Neural progenitor cell (in vitro differentiated cells): ENCODE measurements at regions not wholly inside any gene's neighbourhood (a gene's known extent, or its start where the extent isn't known, plus 50 kb on each side); places are given as distances from the start of the nearest gene placed in this dataset.
"Not testable (repeated sequence)": the region's sequence is repeated elsewhere in the genome, so short reads cannot be mapped to it uniquely, and the experiment has no call there.

Experiments used
- DNase-seq: peaks from one replicate; pipeline ENCODE4 v3.0.0-alpha.2; 2016; ENCODE audit warnings: low spot score
- H2AFZ ChIP-seq: fragments of 200-600 bp; sonication (generic); replicated peaks from 2 replicates; pipeline ENCODE4 v1.6.1; 2016; ENCODE audit warnings: antibody characterized with exemption
- H3F3A ChIP-seq: fragments of 200-600 bp; sonication (generic); 2 replicates; pipeline ENCODE4 v1.6.1; 2016; ENCODE audit warnings: antibody characterized with exemption, low read depth
- H3K27ac ChIP-seq: fragments of 200-600 bp; sonication (generic); 2 replicates; pipeline ENCODE4 v1.5.1; 2016; ENCODE audit warnings: mild to moderate bottlenecking
- H3K27me3 ChIP-seq: fragments of 200-600 bp; sonication (generic); 2 replicates; pipeline ENCODE4 v1.6.1; 2016; ENCODE audit warnings: mild to moderate bottlenecking, moderate library complexity
- H3K36me3 ChIP-seq: fragments of 200-600 bp; sonication (generic); 2 replicates; pipeline ENCODE4 v1.5.1; 2016
- H3K4me1 ChIP-seq: fragments of 200-600 bp; sonication (generic); 2 replicates; pipeline ENCODE4 v1.6.1; 2016; ENCODE audit warnings: mixed run types
- H3K4me2 ChIP-seq: fragments of 200-600 bp; sonication (generic); 2 replicates; pipeline ENCODE4 v1.6.1; 2016
- H3K4me3 ChIP-seq: fragments of 200-600 bp; sonication (generic); 2 replicates; pipeline ENCODE4 v1.5.1; 2016
- H3K79me2 ChIP-seq: fragments of 200-600 bp; sonication (generic); 2 replicates; pipeline ENCODE4 v1.6.1; 2016; ENCODE audit warnings: low read depth
- H3K9ac ChIP-seq: fragments of 200-600 bp; sonication (generic); 2 replicates; pipeline ENCODE4 v1.6.1; 2016
- H3K9me3 ChIP-seq: fragments of 200-600 bp; sonication (generic); 2 replicates; pipeline ENCODE4 v1.5.1; 2016; ENCODE audit warnings: low read depth
- H4K20me1 ChIP-seq: fragments of 200-600 bp; sonication (generic); 2 replicates; pipeline ENCODE4 v1.6.1; 2016; ENCODE audit warnings: low read depth
- H3K27ac Mint-ChIP-seq: 3 replicates; pipeline ENCODE4 v1.8.0; 2021; ENCODE audit warnings: mixed read lengths
- H3K27me3 Mint-ChIP-seq: 2 replicates; pipeline ENCODE4 v1.8.0; 2022; ENCODE audit warnings: low read depth, mild to moderate bottlenecking, inconsistent platforms, moderate library complexity, mixed read lengths; ENCODE audit not compliant: insufficient read depth
- H3K36me3 Mint-ChIP-seq: 3 replicates; pipeline ENCODE4 v1.8.0; 2021; ENCODE audit warnings: mixed read lengths
- H3K4me1 Mint-ChIP-seq: 3 replicates; pipeline ENCODE4 v1.8.0; 2021; ENCODE audit warnings: mixed read lengths
- H3K4me3 Mint-ChIP-seq: 3 replicates; pipeline ENCODE4 v1.8.0; 2021; ENCODE audit warnings: mild to moderate bottlenecking, moderate library complexity, mixed read lengths
- H3K9me3 Mint-ChIP-seq: 3 replicates; pipeline ENCODE4 v1.8.0; 2020; ENCODE audit warnings: mixed read lengths
- CTCF ChIP-seq: fragments of 200-600 bp; sonication (generic); IDR thresholded peaks from 2 replicates; pipeline ENCODE4 v1.5.1; 2017; ENCODE audit warnings: antibody characterized with exemption, mild to moderate bottlenecking
- EZH2 ChIP-seq: fragments of 200-600 bp; sonication (generic); IDR thresholded peaks from 2 replicates; pipeline ENCODE4 v1.6.1; 2017; ENCODE audit warnings: antibody characterized with exemption, mild to moderate bottlenecking, moderate library complexity
- EZH2phosphoT487 ChIP-seq: fragments of 200-600 bp; sonication (generic); IDR thresholded peaks from 2 replicates; pipeline ENCODE4 v1.6.1; 2017; ENCODE audit warnings: antibody characterized with exemption

GRCh38 chr2:84131278-84131830 lies 327.7 kb downstream of the SUCLG1 start:
- Histone ChIP-seq H3K9ac (no peak overlapping the region), H3K4me2 (no peak overlapping the region), H3K9me3 (no peaks in the 10 kb centered on the region), H3K4me1 (no peaks in the 10 kb centered on the region), H3F3A (no peaks in the 10 kb centered on the region), H3K36me3 (no peaks in the 10 kb centered on the region), H3K27me3 (no peaks in the 10 kb centered on the region), H2AFZ (no peak overlapping the region), H3K79me2 (no peaks in the 10 kb centered on the region), H3K4me3 (no peak overlapping the region), H3K27ac (no peak overlapping the region), H4K20me1 (no peaks in the 10 kb centered on the region)
- no peak overlapping the region for H3K4me3 Mint-ChIP-seq
- no peaks in the 10 kb centered on the region for H3K4me1 Mint-ChIP-seq
- no peak for TF ChIP-seq CTCF
- no peak for TF ChIP-seq EZH2phosphoT487
- no peak for TF ChIP-seq EZH2
- H3K9me3 Mint-ChIP-seq, result no peaks in the 10 kb centered on the region
- peaks cover 2% of the 10 kb centered on the region for H3K27me3 Mint-ChIP-seq
- no peak for DNase-seq
- no peak overlapping the region for H3K27ac Mint-ChIP-seq
- H3K36me3 Mint-ChIP-seq, result no peaks in the 10 kb centered on the region

GRCh38 chr2:84129018-84129417 lies 330.1 kb downstream of the SUCLG1 start:
- Mint-ChIP-seq H3K4me3 (no peak overlapping the region), H3K27me3 (peaks cover 2% of the 10 kb centered on the region), H3K4me1 (no peaks in the 10 kb centered on the region), H3K9me3 (no peaks in the 10 kb centered on the region), H3K36me3 (no peaks in the 10 kb centered on the region), H3K27ac (no peak overlapping the region)
- Histone ChIP-seq H3K9ac (no peak overlapping the region), H2AFZ (no peak overlapping the region), H3K79me2 (no peaks in the 10 kb centered on the region), H3K27ac (no peak overlapping the region), H3K4me1 (no peaks in the 10 kb centered on the region), H3K4me2 (no peak overlapping the region), H3K4me3 (no peak overlapping the region), H3K36me3 (no peaks in the 10 kb centered on the region), H3F3A (no peaks in the 10 kb centered on the region), H3K9me3 (no peaks in the 10 kb centered on the region), H3K27me3 (no peaks in the 10 kb centered on the region), H4K20me1 (no peaks in the 10 kb centered on the region)
- TF ChIP-seq CTCF (no peak), EZH2phosphoT487 (no peak), EZH2 (no peak)
- DNase-seq, result no peak

GRCh38 chr2:84127812-84128211 lies 331.3 kb downstream of the SUCLG1 start:
- H3K27me3 Mint-ChIP-seq, H3F3A ChIP-seq, H3K27ac ChIP-seq, H3K4me1 Mint-ChIP-seq, H2AFZ ChIP-seq, H3K4me2 ChIP-seq, H3K79me2 ChIP-seq, H3K9me3 ChIP-seq, H4K20me1 ChIP-seq, H3K9me3 Mint-ChIP-seq, H3K4me3 Mint-ChIP-seq, H3K4me1 ChIP-seq, H3K36me3 Mint-ChIP-seq, H3K27me3 ChIP-seq, H3K9ac ChIP-seq, H3K36me3 ChIP-seq, DNase-seq, H3K4me3 ChIP-seq, H3K27ac Mint-ChIP-seq: not testable (repeated sequence)

- H3K9ac ChIP-seq, result no peak overlapping the region
- no peak for TF ChIP-seq EZH2phosphoT487
- TF ChIP-seq EZH2, result no peak
- no peak for TF ChIP-seq CTCF
- no peaks in the 10 kb centered on the region for H3F3A ChIP-seq
- H3K27ac ChIP-seq, result no peak overlapping the region
- H4K20me1 ChIP-seq, result no peaks in the 10 kb centered on the region
- Mint-ChIP-seq H3K4me3 (no peak overlapping the region), H3K27me3 (peaks cover 2% of the 10 kb centered on the region), H3K9me3 (no peaks in the 10 kb centered on the region), H3K4me1 (no peaks in the 10 kb centered on the region), H3K27ac (no peak overlapping the region), H3K36me3 (no peaks in the 10 kb centered on the region)
- no peaks in the 10 kb centered on the region for H3K36me3 ChIP-seq
- no peaks in the 10 kb centered on the region for H3K4me1 ChIP-seq
- no peaks in the 10 kb centered on the region for H3K79me2 ChIP-seq
- H3K27me3 ChIP-seq, result no peaks in the 10 kb centered on the region
- no peak for DNase-seq
- no peak overlapping the region for H2AFZ ChIP-seq
- H3K9me3 ChIP-seq, result no peaks in the 10 kb centered on the region
- no peak overlapping the region for H3K4me3 ChIP-seq
- H3K4me2 ChIP-seq, result no peak overlapping the region
Measured at GRCh38 chr2:84126530-84126929, 332.6 kb downstream of the SUCLG1 start.
